COLO668 (cell line): ENCODE measurements at regions not wholly inside any gene's neighbourhood (a gene's known extent, or its start where the extent isn't known, plus 50 kb on each side); places are given as distances from the start of the nearest gene placed in this dataset.

Source experiments
- DNase-seq: peaks from one replicate; lab custom pipeline; 2025; ENCODE audit not compliant: unreplicated experiment; lab: John Stamatoyannopoulos, UW

DNA sequence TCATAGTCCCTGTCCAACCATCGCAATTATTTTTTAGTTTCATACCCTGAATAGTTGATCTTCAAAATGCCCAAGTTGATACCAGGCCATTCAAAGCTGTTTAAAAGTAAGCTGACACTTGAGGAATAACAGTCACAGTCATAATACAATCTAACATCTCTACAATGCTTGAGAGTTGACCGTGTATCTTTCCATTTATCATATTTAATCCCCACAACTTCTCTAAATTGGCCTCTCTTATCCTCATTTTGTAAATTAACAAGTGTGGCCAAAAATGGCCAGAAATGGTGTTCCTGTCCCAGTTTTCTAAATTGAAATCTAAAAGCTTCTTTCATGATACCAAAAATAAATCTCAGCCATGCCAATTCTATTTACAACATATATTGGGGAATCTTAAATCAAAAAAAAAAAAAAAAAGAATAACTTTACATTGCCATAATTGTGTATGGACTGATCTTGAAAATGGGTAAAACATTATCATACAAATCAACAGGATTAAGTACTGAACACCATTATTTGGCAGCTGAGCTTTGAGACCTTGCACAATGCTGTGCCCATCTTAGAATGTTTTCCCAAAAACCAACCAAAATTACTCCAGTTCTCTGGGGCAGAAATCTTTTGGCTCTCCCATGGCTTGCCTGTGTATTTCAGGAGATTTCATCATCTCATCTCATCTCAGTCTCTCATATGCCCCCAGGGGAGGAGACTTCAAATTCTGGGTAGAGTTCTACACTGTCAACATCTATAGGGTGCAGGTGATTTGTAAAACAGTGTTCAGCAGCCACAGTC, 448.7 kb upstream of the JARID2 start:
- no peak for DNase-seq

DNA sequence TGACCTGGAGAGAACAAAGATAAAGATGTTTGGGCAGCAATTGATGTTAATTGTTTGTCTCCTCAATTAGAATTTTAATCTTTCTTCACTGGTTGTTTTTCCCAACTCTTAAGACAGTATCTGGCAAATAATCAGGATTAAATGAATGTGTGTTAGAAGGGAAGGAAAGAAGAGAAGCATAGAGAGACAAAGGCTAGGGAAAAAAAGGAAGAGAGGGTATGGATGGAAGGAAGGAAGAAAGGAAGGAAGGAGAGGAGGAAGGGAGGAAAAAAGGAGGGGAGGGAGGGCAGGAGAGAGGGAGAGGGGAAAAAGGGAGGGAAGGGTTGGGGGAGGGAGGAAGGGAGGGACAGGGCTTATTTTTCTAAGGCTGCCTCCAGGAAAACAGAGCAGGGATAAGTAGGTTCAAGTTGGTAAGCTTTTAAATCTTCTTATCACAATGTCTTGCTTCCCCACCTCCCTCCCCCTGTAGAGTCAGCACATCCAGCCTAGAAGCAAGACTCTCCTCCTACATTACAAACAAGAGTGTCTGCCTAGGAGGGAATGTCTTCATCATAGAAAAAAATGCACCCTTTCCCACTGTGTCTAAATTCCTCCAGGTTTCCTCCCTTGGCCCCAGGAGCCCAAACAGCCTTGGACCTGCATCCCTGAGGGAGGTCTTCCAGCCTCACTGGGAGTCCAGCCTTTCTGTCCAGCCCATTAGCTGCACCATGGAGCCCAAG, 447.8 kb upstream of the JARID2 start:
- DNase-seq, result no peak

DNA sequence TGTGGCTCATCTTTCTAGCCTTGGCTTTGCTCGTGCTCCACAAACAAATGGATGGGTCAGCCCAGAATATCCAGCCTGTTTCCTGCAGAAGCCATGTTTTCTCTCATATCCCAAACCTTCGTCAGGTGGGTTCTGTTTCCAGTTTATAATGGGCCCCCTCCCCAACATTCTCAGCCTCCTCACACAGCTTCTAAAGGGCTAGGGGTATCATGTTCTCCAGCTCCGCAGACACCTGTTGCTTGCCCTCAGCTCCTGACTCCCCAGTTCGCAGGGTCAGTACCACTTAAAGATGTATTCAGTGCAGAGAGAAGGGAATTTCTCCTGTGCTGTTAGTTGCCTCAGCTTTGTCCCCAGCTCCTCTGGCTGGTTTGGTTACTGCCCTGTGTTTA, 447.3 kb upstream of the JARID2 start:
- DNase-seq, result no peak

DNA sequence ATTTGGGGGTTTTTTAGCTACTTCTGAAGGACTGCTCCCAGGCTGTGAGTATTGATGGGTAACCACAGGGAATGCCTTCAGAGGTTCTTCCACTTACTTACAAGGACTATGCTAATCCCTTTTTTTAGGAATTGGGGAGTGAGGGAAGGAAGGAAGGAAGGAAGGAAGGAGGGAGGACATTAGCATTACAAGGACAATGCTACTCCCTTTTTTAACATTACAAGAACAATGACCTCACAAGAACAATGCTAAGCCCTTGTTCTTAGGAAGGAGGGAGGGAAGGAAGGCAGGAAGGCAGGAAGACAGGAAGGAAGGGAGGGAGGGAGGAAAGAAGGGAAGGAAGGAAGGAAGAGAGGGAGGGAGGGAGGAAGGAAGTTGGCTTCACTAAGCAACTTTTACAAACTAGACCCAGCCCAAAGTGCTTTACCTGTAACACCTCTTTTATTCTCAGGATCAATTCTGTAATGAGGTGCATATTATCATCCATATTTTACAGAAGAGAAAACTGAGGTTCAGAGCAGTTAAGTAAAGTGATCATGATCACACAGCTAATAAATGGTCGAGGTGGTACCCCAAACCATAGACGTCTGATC, 446.8 kb upstream of the JARID2 start:
- DNase-seq, result no peak

DNA sequence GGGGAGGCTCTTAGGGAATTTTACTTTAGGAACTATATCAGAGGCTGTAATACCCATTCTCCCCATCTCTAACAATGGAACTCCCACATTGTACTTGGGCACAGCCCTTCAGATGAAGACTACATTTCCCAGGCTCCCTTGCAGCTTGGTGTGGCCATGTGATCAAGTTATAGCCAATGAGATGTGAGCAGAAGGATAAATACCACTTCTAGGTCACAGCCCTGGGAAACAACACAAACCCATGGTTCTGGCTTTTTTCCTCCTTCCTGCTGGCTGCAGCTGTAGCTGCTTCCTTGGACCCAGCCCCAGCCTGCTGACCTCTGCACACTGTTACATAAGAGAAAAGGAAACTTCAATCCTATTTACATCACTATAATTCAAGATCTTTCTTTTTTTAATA, 445.9 kb upstream of the JARID2 start:
- peak; percentile 18 for DNase-seq

DNA sequence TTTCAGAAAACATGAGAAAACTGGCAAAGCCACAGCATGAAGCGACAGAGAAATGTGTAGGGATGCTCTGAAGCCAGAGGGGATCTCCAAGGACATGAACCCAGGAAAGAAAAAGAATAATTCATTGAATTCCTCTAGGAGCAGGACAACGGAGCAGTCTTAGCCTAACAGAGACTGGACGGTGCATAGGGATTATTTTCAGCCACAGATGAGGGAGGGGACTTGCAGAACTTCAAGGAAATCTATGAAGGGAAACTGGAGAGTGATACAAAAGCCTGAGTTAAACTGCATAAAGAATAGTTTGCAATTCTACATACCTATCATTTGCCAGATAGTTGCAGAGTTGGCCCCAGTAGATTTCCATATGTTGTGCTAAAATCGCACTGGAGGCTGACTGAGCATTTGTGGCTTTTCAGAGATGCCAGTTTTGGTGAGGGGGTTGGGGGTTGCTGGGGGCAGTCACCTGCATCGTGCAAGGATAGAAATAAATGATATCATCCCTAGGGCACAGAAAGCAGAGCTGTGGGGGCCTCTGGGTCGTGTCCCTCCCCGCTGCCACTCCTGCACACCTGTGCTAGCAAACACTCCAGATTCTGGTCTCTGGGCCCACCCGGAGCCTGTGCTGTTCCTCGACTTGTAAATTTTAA, 443.2 kb upstream of the JARID2 start:
- no peak for DNase-seq

DNA sequence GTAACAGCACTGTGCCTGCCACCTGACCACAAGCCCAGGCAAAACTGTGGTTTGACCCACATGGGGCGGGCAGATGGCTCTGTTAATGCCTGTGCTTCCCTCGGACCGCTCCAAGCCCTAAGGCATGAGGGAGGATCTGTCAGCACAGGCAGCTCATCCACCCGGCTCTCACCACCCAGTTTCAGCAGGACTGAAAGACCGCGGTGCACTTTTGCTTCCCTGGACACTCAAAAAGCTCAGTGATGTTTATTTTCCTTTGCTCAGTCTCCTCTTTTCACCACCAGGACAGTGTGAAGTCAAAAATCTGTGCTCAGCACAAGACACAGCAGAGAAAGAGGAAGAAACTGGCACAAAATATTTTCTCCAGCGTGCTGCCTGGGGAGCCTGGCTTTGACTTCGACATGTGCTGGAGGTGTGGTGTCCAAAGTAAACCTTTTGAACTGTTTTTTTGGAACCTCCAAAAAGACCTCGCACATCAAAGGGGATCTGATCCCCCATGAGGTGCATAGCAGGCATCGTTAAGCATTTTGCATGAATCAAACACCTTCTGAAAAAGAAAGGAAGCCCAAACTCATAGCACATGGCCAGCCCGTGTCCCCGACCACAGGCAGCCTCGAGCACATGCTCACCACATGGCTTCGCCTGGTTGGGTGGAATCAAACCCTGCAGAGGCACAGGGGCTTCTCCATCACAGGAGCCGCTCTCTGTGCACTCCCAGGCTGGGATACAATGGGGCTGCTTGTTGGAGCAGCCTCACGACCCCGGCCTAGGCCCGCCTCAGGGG, 441.7 kb upstream of the JARID2 start:
- no peak for DNase-seq

DNA sequence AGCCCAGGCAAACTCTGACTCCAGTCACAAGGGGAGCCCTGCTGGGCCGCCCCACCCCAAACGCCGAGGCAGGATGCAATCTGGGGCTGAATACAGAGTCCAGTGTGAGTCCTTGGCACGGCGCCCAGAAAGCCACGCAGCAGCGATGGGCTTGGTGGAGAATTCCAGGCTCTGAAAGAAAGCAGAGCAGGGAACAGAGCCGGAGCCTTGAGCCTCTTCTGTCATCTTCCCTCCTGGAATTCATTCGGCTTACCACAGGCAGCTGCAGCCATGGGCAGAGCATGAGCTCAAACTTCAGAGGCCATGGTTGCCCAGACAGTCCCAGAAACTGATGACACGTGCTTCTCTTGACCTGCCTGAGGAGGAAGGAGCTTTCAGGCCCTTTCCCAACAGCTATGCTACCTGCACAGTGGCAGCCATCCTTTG, 441.1 kb upstream of the JARID2 start:
- DNase-seq, result peak; percentile 86

DNA sequence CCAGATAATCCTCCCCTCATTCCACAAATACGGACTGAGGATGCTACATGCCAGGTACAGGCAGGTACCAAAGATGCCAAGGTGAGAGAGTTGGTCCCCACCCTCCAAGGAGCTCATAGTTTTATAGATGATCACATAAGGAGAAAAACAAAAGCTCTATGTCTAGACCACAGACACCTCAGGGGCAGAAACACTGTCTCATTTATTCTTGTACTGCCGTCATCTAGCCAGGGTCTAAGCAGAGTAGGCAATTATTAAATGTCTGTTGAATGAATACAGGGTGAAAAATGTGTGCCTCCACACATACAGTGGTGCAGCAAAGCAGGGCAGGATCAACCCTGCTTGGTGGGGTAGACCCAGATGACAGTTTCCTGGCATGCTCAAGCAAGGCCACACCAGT, 439.8 kb upstream of the JARID2 start:
- DNase-seq, result no peak

DNA sequence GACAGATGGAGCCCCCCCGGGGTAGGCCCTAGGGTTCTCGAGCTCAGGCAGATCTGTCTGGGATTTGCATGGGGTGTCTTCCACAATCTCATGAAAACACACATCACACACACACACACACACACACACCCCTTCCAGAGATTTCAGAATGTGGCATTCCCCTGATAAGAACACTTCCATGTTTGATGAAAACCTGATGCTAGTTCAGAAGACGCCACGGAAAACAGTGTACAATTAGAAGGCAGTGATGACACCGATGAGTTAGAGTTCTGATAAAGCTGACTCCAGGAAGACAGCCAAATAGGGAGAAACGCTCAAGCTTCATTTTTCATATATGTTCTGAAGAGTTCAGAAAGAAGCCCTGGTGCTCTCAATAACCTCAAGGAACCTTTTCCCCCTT, 438.7 kb upstream of the JARID2 start:
- no peak for DNase-seq

DNA sequence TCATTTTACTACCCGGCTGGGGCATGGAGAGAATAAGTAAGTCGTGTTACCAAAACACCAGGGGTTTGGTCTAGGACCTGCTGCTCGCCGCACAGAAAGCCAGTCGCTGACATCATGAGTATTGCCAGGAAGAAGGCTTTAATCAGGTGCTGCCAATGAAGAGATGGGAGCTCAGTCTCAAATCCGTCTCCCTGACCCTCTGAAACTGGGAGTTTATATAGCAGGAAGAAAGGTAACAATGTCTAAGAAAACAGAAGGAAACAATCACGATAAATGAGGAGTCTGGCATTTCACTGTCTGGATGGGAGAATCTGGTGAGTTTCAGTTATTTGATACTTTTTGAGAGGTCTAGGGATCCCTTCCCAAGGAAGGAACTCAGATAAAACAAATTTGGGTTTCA, 437.9 kb upstream of the JARID2 start:
- no peak for DNase-seq

DNA sequence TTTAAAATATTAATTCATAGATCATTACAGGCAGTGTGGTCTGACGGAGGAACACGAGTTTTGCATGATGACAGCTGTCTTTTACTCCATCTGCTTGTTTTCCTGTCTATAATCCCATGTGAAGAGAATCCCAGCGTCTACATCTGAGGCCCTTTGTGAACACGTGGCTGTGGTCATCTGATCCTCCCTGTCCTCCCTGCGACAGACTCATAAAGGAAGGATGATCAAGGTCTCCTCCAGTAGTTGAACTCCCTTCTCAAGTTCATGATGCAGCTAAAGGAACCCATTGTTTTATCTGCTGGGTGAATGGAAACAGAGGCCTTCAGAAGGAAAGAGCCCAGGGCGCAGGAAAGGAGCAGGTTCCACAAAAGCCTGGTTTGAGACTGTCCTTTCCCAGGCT, 435.8 kb upstream of the JARID2 start:
- no peak for DNase-seq

DNA sequence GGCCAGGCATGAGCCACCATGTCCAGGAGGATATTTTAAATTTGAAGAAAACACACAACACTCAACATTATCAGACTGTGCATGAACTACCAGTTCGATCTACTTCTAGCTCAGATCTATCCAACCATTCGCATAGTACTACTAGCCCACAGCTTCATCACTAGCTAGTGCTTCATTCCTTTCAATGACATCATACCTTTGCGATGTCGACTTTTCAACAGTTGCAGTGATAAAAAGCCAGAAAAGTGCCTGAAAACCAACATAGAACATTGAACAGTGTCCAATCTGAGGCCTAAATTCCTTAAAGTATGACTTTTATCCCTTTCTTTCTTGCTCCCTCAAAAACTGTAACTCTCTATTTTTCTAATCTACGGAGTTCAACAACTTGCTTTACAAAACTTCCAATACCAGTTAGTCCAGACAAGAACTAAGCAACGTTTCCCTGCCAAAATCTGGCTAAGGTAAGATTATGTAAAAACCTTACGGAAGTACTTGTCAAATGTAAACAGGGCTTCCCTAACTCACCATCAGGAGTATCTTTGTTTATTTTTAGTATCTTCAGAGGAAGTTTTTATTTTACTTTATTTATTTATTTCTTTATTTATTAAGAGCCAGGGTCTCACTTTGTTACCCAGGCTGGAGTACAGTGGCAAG, 434.0 kb upstream of the JARID2 start:
- DNase-seq, result no peak

DNA sequence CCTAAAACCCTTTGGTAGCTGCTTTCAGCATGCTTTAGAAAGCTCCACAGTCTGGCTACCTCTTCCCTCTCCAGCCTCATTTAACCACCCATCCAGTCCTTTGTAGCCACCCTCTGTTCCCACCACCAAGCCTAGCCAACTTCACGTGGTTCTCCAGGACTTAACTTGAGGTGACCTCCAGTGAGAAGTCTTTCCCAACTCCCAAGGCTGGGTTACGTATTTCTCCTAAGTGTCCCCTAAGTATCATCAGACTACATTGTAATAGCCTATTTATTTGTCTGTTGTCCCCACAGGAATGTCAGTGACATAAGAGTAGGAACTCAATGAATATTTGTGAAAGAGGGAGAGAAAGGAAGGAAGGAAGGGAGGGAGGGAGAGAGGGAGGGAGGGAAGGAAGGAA, 431.9 kb upstream of the JARID2 start:
- DNase-seq, result no peak

DNA sequence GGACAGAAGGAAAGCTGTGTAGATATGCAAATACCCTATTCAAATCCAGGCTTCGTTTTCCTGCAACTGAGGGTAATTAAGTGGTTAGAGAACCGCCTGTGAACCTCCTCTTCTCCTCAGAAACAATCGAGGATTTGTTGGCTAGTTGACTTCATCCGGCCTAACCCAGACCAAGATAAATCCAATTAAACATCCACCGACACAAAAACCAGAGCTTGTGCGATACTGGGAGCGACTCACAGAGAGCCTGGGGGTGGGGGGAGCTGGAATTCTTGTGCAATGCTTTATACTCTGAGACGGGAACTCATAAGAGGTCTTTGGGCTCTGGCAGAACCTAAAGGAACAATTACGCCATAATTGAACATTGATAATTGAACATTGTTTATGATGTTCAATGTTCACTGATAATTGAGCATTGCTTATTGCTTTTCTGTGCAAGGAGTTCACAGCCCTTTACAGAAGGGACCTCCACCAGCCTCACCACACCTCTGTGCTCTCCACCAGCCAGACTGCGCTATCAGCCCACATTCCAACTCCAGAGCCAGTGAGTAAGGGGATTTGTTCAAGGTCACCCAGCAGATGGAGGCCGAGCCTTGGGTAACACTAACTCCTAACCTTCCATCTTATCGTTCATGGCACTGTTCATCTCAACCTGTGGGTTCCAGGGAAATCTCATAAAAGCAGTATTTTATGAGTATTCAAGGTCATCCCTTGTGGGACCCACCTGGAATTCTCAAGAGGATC, 429.6 kb upstream of the JARID2 start:
- no peak for DNase-seq

DNA sequence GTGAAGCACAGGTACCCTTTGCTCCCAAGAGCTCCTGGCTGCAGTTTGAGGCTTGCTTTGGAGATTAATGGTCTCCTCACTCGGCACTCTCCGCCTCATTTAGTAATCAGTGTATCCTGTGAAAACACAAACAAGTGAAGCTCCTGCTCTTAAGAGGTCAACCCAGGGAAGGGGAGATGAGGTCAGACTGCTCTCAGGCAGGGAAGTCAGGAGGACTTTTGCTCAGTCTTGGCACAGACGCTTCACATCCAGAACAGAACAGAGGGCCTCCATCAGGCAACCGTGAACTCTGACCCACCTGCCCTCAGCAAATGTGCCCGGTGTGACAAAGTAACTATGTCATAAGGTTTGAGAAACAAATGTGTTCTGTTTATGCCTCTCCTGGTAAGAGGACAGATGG, 428.8 kb upstream of the JARID2 start:
- no peak for DNase-seq

DNA sequence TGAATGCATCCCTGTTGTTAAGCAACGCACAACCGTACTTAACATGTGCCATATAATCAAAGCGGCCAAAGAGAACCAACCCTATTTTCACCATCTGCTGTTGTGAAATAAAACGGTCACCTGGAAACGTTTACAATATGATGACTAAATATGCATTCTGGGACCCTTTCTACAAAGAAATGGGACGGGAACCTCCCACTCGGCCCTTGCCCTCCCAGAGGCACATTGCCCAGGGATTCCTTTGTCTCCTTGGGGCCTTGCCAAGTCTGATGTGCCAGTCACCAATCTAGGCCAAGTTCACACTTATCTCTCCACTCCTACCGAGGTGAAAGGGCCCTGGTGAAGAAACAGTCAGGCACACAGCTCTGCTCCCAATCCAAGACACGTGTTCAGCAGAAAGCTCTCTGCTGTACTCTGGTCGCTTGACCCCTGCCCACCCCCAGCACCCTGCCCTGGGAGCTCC, 427.4 kb upstream of the JARID2 start:
- DNase-seq, result no peak

DNA sequence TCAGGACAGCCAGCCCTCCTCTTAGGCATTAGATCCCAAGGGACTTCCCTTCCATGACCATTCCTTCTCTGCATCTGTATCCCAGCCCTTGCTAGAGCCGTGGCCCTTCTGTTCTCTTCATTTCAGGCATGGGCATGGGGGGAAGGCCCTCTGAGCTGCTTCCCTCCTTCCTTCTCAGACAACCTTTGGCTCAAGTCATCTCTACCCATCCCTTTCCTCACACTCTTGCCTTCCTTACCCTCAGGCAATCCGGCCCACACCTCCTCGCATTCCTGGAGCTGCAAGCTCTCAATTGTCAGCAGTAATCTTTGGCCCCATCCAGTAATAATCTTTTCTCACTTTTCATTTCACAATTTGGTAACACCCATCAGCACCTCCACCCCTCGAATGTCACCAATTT, 426.9 kb upstream of the JARID2 start:
- DNase-seq, result no peak

DNA sequence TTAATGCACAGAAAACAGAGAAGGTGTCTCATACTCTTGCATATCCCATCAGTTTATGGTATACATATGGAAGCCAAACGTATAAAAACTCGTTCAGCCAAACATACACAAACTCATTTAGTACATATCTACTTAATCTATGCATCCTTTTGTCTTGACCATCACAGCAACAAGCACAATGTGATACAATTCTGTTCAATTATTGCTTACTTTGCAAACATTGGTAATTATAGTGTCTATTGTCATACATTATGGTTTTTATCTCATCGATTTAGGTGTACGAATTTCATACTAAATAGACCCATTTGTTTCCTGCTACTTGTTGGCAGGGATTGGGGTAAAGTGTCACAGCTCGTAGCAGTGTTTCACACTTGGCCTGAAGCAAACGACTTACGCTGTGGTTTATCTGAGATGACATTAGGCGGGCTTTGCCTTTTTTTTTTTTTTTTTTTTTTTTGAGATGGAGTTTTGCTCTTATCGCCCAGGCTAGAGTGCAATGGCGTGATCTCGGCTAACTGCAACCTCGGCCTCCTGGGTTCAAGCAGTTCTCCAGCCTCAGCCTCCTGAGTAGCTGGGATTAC, 425.9 kb upstream of the JARID2 start:
- DNase-seq, result no peak
